ENCODE measurements at regions not wholly inside any gene's neighbourhood (a gene's known extent, or its start where the extent isn't known, plus 50 kb on each side); places are given as distances from the start of the nearest gene placed in this dataset.

DNA sequence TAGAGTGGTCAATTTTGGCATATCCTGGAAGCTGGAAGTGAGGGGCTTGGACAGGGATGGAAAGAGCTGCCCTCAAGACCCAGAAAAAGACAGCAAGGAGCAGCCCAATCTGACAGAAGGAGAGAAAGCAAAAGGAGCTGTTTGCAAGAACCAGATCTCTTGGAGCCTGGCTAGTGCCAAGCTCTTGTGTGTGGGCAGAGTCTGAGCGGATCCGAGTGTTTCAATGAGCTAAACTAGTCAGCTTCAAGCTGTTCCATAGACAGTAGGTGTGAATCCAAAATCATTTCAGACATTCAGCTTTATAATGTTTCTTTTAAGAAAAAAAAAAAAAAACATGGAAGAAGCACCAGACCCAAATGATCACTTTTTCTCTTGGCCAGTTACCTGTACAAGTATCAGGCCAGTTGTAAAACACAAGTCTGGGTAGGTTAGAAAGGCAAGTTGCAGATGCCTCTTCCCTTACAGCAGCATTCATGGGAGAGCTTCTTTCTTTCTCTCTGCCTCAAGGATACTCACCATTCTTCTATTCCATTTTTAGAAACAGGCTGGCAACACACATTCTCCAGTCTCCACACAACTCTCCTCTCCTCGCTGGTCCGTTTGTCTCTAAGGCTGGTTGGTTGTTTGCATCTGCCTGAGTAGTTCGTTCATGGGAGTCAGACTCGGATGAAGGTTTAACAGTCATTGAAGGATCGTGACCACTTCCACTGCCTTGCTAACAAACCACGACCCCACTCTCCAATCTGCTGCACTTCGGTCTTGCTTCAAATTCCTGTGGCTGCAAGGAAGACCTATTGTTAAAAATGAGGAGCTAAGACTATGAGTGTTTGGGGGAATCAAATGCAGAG is 105.2 kb upstream of the GATB start:
- no peak for TF ChIP-seq POLR2A (IDR thresholded peaks at IDR 0.05; ENCODE audit: low read depth, low read length)
- no peak for TF ChIP-seq TAF1 (IDR thresholded peaks at IDR 0.05; ENCODE audit: low read depth, low read length)
- TF ChIP-seq POLR2AphosphoS5 (IDR thresholded peaks at IDR 0.05; ENCODE audit: low read depth, low read length), result no peak

All from GM12891 (cell line).